ENCODE measurements at regions not wholly inside any gene's neighbourhood (a gene's known extent, or its start where the extent isn't known, plus 50 kb on each side); places are given as distances from the start of the nearest gene placed in this dataset.
A peak's percentile ranks its signal among the peaks of the same experiment; 100 is the strongest.

- peak; percentile 9 for DNase-seq
Measured at GRCh38 chrX:149151805-149152757, 353.0 kb downstream of the IDS start.

GRCh38 chrX:149145845-149146285 is 359.2 kb downstream of the IDS start:
- DNase-seq: no peak

GRCh38 chrX:149131774-149132173 is 373.3 kb downstream of the IDS start:
- no peak for DNase-seq

GRCh38 chrX:149129767-149130166 is 375.3 kb downstream of the IDS start:
- no peak for DNase-seq

- no peak for DNase-seq
Measured at GRCh38 chrX:149124526-149125108, 380.5 kb downstream of the IDS start.

- DNase-seq: no peak
Measured at GRCh38 chrX:149121206-149121920, 383.7 kb downstream of the IDS start.

GRCh38 chrX:149120459-149120858 is 384.6 kb downstream of the IDS start:
- no peak for DNase-seq

GRCh38 chrX:149114874-149115273 is 390.2 kb downstream of the IDS start:
- no peak for DNase-seq

GRCh38 chrX:149114001-149114400 is 391.1 kb downstream of the IDS start:
- no peak for DNase-seq

- DNase-seq: no peak
Measured at GRCh38 chrX:149097786-149098185, 407.3 kb downstream of the IDS start.

GRCh38 chrX:149092179-149092578 is 412.9 kb downstream of the IDS start:
- DNase-seq: no peak

- no peak for DNase-seq
Measured at GRCh38 chrX:149079805-149080406, 425.2 kb downstream of the IDS start.

GRCh38 chrX:149074398-149074797 is 430.7 kb downstream of the IDS start:
- DNase-seq: no peak

- no peak for DNase-seq
Measured at GRCh38 chrX:149073479-149073878, 431.6 kb downstream of the IDS start.

GRCh38 chrX:149069899-149070298 is 435.2 kb downstream of the IDS start:
- no peak for DNase-seq

GRCh38 chrX:149060921-149061320 is 444.2 kb downstream of the IDS start:
- DNase-seq: no peak

All from EL (cell line).